ENCODE measurements at regions not wholly inside any gene's neighbourhood (a gene's known extent, or its start where the extent isn't known, plus 50 kb on each side); places are given as distances from the start of the nearest gene placed in this dataset.

DNA sequence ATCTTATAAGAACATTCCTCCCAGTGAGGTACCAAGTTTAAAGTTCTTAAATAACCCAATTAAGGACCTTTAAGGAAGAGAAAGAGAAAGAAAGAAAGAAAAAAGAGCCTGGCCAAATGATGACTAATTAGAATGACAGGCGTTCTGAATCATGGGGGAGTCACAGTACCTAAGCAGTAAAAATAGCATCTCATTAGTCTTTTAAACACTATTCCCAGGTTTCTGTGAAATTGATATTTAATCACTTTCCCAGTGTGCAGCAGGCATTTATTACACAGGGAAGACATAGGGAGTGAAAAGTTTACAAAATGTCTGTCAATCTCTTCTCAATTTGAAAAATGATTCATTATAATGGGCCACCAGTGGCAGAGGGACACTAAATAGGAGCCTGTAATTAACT is 251.4 kb upstream of the MANEA start:
- Histone ChIP-seq H3K4me1 (ENCODE audit: control insufficient read depth, insufficient read depth, low read length) (no peaks in the 10 kb centered on the region), H3K36me3 (ENCODE audit: control insufficient read depth, insufficient read depth, low read length) (no peaks in the 10 kb centered on the region), H3K9me3 (ENCODE audit: control insufficient read depth, low read depth, low read length) (no peaks in the 10 kb centered on the region), H3K4me3 (ENCODE audit: low read length) (no peak overlapping the region), H3K27ac (ENCODE audit: low read length) (no peak overlapping the region), H3K27me3 (ENCODE audit: control insufficient read depth, insufficient read depth, low read length) (no peaks in the 10 kb centered on the region)
- no peak for DNase-seq
- WGBS (ENCODE audit: insufficient coverage, low lambda C conversion rate) = 86% methylated on average over 1 of the region's 1 CpG

- no peaks in the 10 kb centered on the region for H3K36me3 ChIP-seq (ENCODE audit: control insufficient read depth, insufficient read depth, low read length)
- DNase-seq = no peak
- H3K4me1 ChIP-seq (ENCODE audit: control insufficient read depth, insufficient read depth, low read length) = no peaks in the 10 kb centered on the region
- H3K27ac ChIP-seq (ENCODE audit: low read length) = no peak overlapping the region
- no peaks in the 10 kb centered on the region for H3K27me3 ChIP-seq (ENCODE audit: control insufficient read depth, insufficient read depth, low read length)
- no CpG with 5 or more reads among the region's 2 CpGs for WGBS (ENCODE audit: insufficient coverage, low lambda C conversion rate)
- no peak overlapping the region for H3K4me3 ChIP-seq (ENCODE audit: low read length)
- no peaks in the 10 kb centered on the region for H3K9me3 ChIP-seq (ENCODE audit: control insufficient read depth, low read depth, low read length)
These were observed 249.1 kb upstream of the MANEA start for GRCh38 chr6:95328231-95328630.

- H3K27me3 ChIP-seq (ENCODE audit: control insufficient read depth, insufficient read depth, low read length) = no peaks in the 10 kb centered on the region
- WGBS (ENCODE audit: insufficient coverage, low lambda C conversion rate) = 100% methylated on average over 1 of the region's 3 CpGs
- no peaks in the 10 kb centered on the region for H3K36me3 ChIP-seq (ENCODE audit: control insufficient read depth, insufficient read depth, low read length)
- H3K4me3 ChIP-seq (ENCODE audit: low read length) = no peak overlapping the region
- H3K27ac ChIP-seq (ENCODE audit: low read length) = no peak overlapping the region
- no peaks in the 10 kb centered on the region for H3K9me3 ChIP-seq (ENCODE audit: control insufficient read depth, low read depth, low read length)
- H3K4me1 ChIP-seq (ENCODE audit: control insufficient read depth, insufficient read depth, low read length) = no peaks in the 10 kb centered on the region
- no peak for DNase-seq
These were observed 225.1 kb upstream of the MANEA start for GRCh38 chr6:95352064-95352795.

DNA sequence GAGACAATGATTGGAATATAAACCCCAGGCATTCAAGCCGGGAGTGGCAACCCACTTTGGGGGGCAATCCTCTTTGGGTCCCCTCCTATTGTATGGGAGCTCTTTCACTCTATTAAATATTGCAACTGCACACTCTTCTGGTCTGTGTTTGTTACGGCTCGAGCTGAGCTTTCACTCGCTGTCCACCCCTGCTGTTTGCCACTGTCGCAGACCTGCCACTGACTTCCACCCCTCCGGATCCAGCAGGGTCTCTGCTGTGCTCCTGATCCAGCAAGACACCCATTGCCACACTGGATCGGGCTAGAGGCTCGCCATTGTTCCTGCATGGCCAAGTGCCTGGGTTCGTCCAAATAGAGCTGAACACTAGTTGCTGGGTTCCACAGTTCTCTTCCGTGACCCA is 222.8 kb upstream of the MANEA start:
- no CpG with 5 or more reads among the region's 10 CpGs for WGBS (ENCODE audit: insufficient coverage, low lambda C conversion rate)
- no peaks in the 10 kb centered on the region for H3K9me3 ChIP-seq (ENCODE audit: control insufficient read depth, low read depth, low read length)
- H3K4me3 ChIP-seq (ENCODE audit: low read length) = no peak overlapping the region
- DNase-seq = no peak
- no peaks in the 10 kb centered on the region for H3K36me3 ChIP-seq (ENCODE audit: control insufficient read depth, insufficient read depth, low read length)
- H3K27ac ChIP-seq (ENCODE audit: low read length) = no peak overlapping the region
- H3K4me1 ChIP-seq (ENCODE audit: control insufficient read depth, insufficient read depth, low read length) = no peaks in the 10 kb centered on the region
- H3K27me3 ChIP-seq (ENCODE audit: control insufficient read depth, insufficient read depth, low read length) = no peaks in the 10 kb centered on the region

DNA sequence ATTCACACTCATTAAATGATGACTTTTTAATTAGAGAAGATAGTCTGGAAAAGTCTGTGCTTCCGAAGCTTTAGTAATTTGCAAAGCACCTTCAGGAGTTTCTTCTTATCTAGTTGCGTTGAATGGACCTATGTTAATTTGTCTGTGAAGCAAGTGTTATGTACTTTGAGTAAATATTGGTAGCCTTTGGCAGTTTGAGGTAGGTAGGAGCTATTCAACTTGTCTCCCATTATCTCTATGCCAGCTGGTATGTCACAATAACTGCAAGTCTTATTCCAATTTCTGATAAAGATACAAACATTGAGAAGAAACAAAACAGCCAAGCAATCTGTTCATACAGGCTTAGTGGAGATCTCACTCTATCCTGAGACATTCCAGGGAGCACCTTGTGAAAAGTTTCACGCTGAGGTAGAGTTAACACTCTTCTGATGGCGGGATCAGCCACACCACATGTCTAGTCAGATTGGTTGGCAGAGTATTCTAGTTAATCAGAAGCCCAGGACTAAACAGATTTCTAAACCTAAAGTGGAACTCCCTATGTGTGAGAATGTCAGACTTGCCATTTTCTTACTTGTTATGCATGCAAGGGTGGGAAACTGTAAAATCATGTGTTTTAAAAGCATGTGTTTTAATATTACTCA is 219.8 kb upstream of the MANEA start:
- DNase-seq = no peak
- H3K27me3 ChIP-seq (ENCODE audit: control insufficient read depth, insufficient read depth, low read length) = no peaks in the 10 kb centered on the region
- 43% methylated on average over 1 of the region's 4 CpGs for WGBS (ENCODE audit: insufficient coverage, low lambda C conversion rate)

DNA sequence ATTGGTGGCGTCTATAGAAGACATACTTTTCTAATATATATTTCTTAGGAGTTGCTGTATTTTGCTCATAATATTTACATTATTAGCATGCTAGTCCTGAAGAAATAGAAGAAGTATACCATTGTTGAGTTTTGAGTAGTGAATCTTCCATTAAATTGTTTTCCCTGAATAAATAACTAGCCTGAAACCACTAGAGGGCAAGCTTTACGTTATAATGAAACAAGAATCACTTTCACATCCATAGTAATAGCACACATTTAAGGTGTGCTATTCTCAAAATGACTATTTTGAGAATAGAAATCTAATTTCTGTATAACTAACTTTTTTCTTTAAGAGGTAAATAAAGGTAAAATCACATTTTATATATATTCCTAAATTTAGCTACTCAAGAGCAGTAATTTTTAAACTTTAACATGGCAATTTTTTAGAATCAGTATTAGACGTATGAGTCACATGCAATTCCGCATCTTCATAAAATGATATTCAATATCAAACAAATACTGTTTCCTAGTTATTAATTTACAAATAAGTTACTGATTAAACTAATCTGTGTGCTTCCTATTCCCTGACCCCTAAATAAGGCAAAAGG is 213.2 kb upstream of the MANEA start:
- Histone ChIP-seq H3K36me3 (ENCODE audit: control insufficient read depth, insufficient read depth, low read length) (no peaks in the 10 kb centered on the region), H3K27me3 (ENCODE audit: control insufficient read depth, insufficient read depth, low read length) (no peaks in the 10 kb centered on the region), H3K27ac (ENCODE audit: low read length) (no peak overlapping the region), H3K4me3 (ENCODE audit: low read length) (no peak overlapping the region), H3K4me1 (ENCODE audit: control insufficient read depth, insufficient read depth, low read length) (no peaks in the 10 kb centered on the region), H3K9me3 (ENCODE audit: control insufficient read depth, low read depth, low read length) (no peaks in the 10 kb centered on the region)
- DNase-seq = no peak
- 76% methylated on average over 4 of the region's 4 CpGs for WGBS (ENCODE audit: insufficient coverage, low lambda C conversion rate)

More for the DNA sequence above, 219.8 kb upstream of the MANEA start:
- Histone ChIP-seq H3K4me1 (ENCODE audit: control insufficient read depth, insufficient read depth, low read length) (no peaks in the 10 kb centered on the region), H3K9me3 (ENCODE audit: control insufficient read depth, low read depth, low read length) (no peaks in the 10 kb centered on the region), H3K27ac (ENCODE audit: low read length) (no peak overlapping the region), H3K36me3 (ENCODE audit: control insufficient read depth, insufficient read depth, low read length) (no peaks in the 10 kb centered on the region), H3K4me3 (ENCODE audit: low read length) (no peak overlapping the region)

GRCh38 chr6:95365454-95365853 is 211.9 kb upstream of the MANEA start:
- DNase-seq = no peak
- WGBS (ENCODE audit: insufficient coverage, low lambda C conversion rate) = no CpG with 5 or more reads among the region's 2 CpGs
- H3K27ac ChIP-seq (ENCODE audit: low read length) = no peak overlapping the region
- no peaks in the 10 kb centered on the region for H3K4me1 ChIP-seq (ENCODE audit: control insufficient read depth, insufficient read depth, low read length)
- H3K9me3 ChIP-seq (ENCODE audit: control insufficient read depth, low read depth, low read length) = no peaks in the 10 kb centered on the region
- H3K4me3 ChIP-seq (ENCODE audit: low read length) = no peak overlapping the region
- no peaks in the 10 kb centered on the region for H3K27me3 ChIP-seq (ENCODE audit: control insufficient read depth, insufficient read depth, low read length)
- no peaks in the 10 kb centered on the region for H3K36me3 ChIP-seq (ENCODE audit: control insufficient read depth, insufficient read depth, low read length)

DNA sequence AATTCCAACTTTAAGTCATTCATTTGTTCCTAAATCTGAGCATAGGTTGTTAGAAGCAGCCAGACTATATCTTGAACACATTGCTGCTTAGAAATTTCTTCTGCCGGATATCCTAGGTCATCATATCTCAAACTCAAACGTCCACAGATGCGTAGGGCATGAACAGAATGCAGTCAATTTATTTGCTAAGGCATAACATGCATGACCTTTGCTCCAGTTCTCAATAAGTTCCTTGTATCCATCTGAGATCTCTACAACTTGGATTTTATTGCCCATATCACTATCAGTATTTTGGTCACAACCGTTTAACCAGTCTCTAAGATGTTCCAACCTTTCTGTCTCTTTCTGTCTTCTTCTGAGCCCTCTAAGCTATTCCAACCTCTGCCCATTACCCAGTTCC is 210.9 kb upstream of the MANEA start:
- no peak overlapping the region for H3K27ac ChIP-seq (ENCODE audit: low read length)
- 0% methylated on average over 1 of the region's 4 CpGs for WGBS (ENCODE audit: insufficient coverage, low lambda C conversion rate)
- H3K4me3 ChIP-seq (ENCODE audit: low read length) = no peak overlapping the region
- H3K27me3 ChIP-seq (ENCODE audit: control insufficient read depth, insufficient read depth, low read length) = no peaks in the 10 kb centered on the region
- no peak for DNase-seq
- no peaks in the 10 kb centered on the region for H3K36me3 ChIP-seq (ENCODE audit: control insufficient read depth, insufficient read depth, low read length)
- no peaks in the 10 kb centered on the region for H3K4me1 ChIP-seq (ENCODE audit: control insufficient read depth, insufficient read depth, low read length)
- H3K9me3 ChIP-seq (ENCODE audit: control insufficient read depth, low read depth, low read length) = no peaks in the 10 kb centered on the region

GRCh38 chr6:95383878-95384277 is 193.5 kb upstream of the MANEA start:
- DNase-seq = no peak
- Histone ChIP-seq H3K27ac (ENCODE audit: low read length) (no peak overlapping the region), H3K4me1 (ENCODE audit: control insufficient read depth, insufficient read depth, low read length) (no peaks in the 10 kb centered on the region), H3K4me3 (ENCODE audit: low read length) (no peak overlapping the region), H3K27me3 (ENCODE audit: control insufficient read depth, insufficient read depth, low read length) (no peaks in the 10 kb centered on the region), H3K9me3 (ENCODE audit: control insufficient read depth, low read depth, low read length) (no peaks in the 10 kb centered on the region), H3K36me3 (ENCODE audit: control insufficient read depth, insufficient read depth, low read length) (no peaks in the 10 kb centered on the region)
- no CpG with 5 or more reads among the region's 2 CpGs for WGBS (ENCODE audit: insufficient coverage, low lambda C conversion rate)

GRCh38 chr6:95384988-95385387 is 192.3 kb upstream of the MANEA start:
- 80% methylated on average over 1 of the region's 7 CpGs for WGBS (ENCODE audit: insufficient coverage, low lambda C conversion rate)
- Histone ChIP-seq H3K27me3 (ENCODE audit: control insufficient read depth, insufficient read depth, low read length) (no peaks in the 10 kb centered on the region), H3K27ac (ENCODE audit: low read length) (no peak overlapping the region), H3K4me3 (ENCODE audit: low read length) (no peak overlapping the region), H3K9me3 (ENCODE audit: control insufficient read depth, low read depth, low read length) (no peaks in the 10 kb centered on the region), H3K36me3 (ENCODE audit: control insufficient read depth, insufficient read depth, low read length) (no peaks in the 10 kb centered on the region), H3K4me1 (ENCODE audit: control insufficient read depth, insufficient read depth, low read length) (no peaks in the 10 kb centered on the region)
- no peak for DNase-seq

- no peak for DNase-seq
- Histone ChIP-seq H3K4me1 (ENCODE audit: control insufficient read depth, insufficient read depth, low read length) (no peaks in the 10 kb centered on the region), H3K9me3 (ENCODE audit: control insufficient read depth, low read depth, low read length) (no peaks in the 10 kb centered on the region), H3K27ac (ENCODE audit: low read length) (no peak overlapping the region), H3K27me3 (ENCODE audit: control insufficient read depth, insufficient read depth, low read length) (no peaks in the 10 kb centered on the region), H3K4me3 (ENCODE audit: low read length) (no peak overlapping the region), H3K36me3 (ENCODE audit: control insufficient read depth, insufficient read depth, low read length) (no peaks in the 10 kb centered on the region)
These were observed 189.5 kb upstream of the MANEA start for GRCh38 chr6:95387845-95388244.

All from large intestine (tissue), 3 donors.